Activated CD4-positive, alpha-beta T cell treated with anti-CD3 and anti-CD28 coated beads, Interleukin-2, amount 50 U/mL, for 16 hours (primary cell): ENCODE measurements at regions not wholly inside any gene's neighbourhood (a gene's known extent, or its start where the extent isn't known, plus 50 kb on each side); places are given as distances from the start of the nearest gene placed in this dataset.

ENCODE experiments used
- DNase-seq: peaks from one replicate; pipeline ENCODE4 v3.0.0-alpha.2; 2020

DNA sequence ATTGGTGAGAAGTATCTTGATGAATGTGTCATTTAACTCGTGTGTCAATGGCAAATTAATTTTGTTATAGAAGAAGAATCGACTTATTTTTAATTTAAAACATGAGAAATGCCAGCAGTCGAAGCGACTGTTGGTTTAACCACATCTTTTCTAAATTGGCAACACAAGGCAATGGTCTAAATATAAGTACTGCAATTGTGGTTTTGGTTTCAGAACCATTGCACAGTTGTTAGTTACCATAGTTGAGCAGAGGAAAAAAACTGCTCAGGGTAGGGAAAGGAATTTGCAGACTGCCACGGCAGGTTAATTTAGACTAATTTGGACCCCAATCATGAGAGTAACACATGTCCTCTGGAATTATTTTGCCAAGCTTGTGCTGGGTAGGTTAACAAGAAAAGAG is 185.6 kb upstream of the RUNX1 start:
- peak; percentile 43 for DNase-seq

DNA sequence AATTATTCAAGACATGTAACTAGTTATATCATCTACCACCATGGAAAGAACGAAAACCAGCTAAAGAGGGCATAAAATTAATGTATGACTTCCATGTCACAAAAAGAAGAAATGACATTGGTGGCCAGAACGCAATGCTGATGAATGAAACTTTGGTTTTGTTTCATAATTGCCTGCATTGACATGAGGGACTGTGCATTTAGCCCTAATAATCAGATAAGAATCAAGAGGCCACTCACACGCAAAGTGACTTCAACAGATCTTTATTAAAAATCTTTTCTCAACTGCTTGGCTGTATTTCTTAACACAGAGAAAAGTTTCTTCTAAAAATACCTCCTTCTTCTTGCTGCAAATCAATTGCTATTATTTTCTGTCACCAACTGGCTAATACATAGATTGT is 184.7 kb upstream of the RUNX1 start:
- no peak for DNase-seq

DNA sequence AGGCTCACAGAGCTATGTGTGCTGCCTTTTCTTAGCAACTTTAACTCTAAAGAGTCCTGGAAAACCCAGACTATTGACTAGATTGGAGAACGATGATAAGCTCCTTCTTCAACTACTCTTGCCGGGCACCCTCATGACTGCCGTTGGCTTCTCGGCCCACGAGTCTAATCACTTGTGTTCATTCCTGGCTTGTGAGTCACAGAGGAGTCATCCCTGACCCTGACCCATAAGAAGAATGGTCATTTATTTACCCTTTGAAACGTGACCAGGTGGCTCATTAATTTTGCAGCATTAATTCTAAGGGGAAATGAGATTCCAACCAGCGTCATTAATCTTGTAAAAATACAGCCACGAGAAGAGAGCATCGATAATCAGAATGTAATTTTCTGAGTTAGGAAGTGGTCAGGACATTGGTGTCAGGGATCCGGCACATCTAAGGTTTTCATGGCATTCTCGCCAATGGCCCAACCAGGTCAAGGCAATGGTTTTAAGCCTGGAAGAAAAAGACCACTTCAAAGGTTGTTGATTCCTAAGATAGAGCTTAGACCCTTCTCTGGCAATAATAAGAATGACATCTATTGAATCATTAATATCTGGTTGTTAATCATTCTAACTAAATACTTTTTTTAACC is 183.6 kb upstream of the RUNX1 start:
- no peak for DNase-seq

DNA sequence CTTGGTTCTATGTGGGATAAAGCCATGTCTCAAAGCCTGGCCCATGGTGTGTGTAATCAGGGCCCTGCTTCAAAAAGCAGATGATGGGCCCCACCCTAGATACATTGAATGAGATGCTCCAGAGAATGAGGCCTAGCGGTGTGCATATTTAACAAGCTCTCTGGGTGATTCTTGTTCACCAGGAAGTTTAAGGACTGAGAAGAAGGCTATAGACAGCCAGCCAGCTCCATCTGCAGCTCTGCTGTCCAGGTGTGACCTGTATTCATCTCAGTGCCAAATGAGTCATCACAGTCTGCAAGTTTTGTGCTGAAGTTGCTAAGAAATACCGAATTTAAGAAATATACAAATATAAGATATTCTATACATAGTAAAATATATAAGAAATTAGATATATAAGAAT is 182.0 kb upstream of the RUNX1 start:
- no peak for DNase-seq

DNA sequence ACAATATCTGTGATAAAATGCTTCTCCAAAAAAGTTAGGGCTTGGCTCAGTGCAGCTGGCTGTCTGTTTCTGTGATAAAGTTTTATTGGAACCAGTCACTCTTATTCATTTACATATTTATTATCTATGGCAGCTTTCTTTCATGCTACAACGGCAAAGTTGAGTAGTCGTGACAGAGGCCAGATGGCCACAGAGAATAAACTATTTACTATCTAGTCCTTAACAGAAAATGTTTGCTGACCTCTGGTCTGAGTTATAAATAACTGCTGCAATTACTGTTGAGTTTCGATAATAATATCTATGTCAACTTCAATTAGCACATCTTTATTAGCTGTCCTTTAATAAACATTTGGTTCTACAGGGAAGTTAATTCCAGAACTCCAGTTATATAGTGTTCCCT is 180.2 kb upstream of the RUNX1 start:
- DNase-seq, result no peak

DNA sequence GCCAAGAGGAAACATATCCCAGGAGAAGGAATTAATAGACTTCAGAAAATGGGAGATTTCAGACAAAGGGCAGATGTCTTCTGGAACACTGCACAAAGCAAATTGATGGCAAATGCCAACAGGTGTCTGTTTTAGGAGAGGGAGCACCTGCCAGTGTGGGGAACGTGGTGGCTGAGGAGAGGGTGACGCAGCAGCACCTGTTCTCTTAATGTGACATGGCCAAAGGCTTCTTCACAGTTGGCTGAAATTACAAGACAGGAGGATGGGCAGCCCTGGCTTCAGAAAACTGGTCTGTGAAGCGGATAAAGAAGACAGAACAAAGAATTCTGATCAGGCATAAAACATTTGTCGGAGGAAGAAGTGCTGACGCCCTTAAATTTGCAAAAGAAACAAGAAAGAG is 178.7 kb upstream of the RUNX1 start:
- no peak for DNase-seq

DNA sequence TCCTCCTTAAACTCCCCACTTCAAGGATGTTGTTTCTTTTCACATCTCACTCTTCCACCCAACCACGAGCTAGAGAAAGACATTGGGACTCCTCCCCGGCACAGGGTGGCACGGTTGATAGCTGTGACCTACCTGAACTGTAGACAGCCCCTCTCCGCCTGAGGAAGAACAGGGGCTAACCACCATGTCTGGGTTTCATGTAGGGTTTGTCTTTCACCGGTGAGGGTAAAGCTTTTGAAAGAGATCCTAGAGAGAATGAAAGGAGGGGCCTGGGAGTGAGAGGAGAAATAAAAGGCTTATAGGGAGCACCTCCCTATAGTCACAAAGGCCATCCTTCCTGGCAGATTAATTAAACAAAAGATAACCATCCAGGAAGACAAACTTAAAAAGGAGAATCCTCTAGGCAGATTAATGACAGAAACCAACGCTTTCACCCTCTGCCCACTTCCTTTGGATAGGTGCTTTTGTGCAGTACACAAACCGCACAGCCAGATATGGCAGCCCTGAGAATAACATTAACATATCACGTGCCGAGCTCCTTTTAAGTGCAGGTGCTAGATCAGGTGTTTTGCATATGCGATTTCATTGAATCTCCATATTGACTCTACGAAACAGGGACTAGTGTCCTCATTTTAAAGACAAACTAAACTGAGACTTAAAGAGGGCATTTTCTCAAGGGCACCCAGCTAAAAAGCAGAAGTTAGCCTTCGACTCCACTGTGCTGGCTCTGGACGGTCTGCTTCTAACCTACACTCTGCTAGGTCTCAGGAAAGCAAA is 178.1 kb upstream of the RUNX1 start:
- peak; percentile 62 for DNase-seq

DNA sequence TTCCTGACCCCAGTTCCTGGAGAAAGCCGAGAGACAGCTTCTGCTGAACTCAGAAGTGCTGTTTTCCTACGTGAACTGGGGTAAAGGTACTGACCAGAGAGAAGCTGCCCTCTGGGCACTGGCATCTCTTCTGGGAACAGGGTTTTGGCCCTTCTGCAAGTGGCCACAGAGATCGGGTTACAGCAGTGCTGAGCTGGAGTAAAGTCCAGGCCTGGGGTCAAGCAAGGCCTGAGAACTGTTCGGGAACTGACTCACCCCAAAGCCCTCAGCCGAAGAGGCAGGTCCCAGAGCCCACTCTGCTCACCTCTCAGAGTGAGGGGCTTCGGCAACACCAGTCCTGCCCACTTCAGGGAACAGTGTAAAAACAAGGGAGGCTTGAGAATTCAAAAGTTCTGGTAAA is 177.2 kb upstream of the RUNX1 start:
- DNase-seq, result no peak

DNA sequence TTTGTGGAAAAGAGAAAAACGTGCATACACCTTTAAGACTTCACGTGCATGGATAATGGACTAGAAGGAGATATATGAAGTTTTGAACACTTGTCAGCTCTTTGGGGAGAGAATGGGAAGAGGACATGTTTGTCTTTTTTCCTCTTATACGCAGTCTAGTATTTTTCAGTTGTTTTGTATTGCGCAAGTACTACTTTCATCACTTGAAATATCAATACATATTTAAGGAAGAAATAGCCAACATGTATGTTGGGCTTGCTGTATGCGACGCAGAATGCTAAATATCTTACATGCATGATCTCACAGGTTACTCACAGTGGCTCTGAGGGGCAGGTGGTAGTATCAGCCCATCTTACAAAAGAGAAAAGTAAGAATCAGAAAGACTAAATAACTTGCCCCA is 176.5 kb upstream of the RUNX1 start:
- no peak for DNase-seq

DNA sequence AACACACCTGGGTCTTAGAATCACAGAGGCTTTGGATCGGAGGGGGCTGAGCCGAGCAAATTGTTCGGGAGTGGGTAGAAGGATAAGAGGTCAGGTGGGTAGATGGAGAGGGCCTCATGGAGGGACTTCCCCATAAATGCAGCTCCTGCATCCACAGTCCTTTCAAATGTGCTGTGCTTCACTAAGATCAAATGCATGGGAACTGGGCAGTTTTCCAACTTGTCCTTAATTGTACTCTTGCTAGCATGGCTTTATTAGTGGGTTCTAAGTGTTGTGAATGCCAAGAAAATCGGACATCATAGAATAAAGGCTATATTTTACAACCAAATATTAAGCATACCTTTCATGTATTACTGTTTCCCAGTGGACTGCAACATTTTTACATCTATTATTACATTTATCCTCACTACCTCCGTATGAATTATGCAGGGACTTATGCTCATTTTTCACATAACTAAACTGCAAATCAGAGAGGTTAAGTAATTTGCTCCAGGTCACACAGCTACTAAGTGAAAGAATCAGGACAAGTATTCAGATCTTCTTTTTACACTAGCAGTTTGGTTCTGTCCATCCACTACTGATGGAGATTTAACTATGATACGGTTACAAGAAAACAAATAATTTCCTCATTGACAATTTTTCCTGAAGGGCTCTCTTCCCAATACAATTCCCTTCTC is 174.5 kb upstream of the RUNX1 start:
- DNase-seq, result no peak

DNA sequence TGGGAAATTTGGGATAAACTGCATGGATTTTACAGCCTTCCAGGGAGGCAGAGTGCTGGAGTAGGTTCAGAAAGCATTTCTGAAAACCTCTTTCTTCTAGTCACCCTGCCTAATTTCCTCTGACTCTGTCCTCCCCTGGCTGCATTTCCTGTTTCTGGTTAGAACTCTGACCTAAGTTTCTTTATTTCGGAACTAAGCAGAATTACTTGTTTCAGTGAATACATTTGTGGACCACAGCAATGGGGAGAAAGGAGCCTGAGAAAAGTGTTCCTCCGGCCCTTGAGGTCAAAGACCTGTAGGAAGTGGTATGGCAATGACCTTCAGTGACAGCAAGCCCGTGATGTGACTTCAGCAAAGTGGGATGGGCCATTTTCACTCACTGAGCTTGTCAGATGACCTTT is 173.4 kb upstream of the RUNX1 start:
- DNase-seq, result peak; percentile 45

DNA sequence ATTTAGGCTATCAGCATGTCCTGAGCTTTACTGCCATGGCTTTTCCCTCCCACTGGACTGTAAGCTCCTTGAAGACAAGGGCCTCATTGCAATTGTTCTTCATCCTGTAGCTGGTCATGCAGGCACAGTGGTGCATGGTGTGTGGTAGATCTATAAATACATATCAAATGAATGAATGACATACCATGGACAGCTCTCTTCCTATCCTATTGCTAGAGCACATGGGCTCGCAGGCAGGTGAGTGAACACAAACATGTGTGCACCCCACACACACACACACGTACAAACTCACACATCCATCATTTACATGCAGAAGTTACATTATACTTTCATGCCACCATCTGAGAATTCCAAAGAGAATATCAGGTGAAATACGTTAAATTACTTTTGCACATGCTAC is 172.9 kb upstream of the RUNX1 start:
- DNase-seq, result no peak

DNA sequence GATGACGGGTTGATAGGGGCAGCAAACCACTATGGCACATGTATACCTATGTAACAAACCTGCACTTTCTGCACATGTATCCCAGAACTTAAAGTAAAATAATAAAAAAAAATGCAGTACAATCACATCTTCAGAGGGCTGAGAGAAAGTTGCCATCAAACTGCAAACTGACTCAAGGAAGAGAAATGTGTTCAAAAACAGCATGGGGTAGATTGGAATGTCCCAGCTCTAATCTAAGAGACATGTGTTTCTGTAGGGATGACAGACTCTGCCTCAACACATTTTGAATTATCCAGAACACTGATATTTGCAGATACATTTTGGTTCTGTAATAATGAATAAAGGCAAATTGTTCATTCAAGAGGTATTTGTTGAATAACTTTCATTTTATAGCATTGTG is 171.2 kb upstream of the RUNX1 start:
- DNase-seq, result no peak

DNA sequence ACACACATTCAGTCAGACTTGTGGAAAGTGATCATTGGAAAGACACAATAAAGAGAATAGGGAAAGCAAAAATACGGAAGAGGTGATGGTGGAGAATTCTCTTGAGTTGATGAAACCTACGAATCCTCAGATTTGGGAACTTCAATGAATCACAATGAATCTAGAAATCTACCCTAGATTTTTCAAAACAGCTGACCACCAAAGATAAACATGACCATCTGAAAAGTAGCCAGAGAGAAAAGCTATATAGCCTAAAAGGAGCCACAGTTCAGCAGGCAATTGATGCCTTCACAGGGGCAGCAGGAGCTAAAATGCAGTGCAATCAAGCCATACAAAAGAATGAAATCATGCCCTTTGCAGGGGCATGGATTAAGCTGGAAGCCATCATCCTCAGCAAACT is 170.6 kb upstream of the RUNX1 start:
- DNase-seq, result no peak

DNA sequence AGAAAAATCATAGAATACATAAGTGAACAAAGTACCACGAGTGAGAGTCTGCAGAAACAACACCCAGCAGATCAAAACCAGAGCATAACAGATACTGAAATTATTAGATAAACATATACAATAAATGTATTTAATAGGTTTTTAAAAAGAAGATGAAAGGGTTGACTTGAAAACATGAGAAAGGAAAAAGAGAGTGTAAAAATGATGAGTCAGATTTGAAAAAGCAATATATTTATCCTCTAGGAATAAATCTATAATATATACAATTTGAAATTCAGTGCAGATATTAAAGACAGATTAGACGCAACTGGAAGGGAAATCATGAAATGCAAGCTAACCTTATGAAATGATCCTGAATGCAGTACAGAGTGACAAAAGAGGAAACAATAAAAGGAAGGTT is 170.2 kb upstream of the RUNX1 start:
- no peak for DNase-seq

DNA sequence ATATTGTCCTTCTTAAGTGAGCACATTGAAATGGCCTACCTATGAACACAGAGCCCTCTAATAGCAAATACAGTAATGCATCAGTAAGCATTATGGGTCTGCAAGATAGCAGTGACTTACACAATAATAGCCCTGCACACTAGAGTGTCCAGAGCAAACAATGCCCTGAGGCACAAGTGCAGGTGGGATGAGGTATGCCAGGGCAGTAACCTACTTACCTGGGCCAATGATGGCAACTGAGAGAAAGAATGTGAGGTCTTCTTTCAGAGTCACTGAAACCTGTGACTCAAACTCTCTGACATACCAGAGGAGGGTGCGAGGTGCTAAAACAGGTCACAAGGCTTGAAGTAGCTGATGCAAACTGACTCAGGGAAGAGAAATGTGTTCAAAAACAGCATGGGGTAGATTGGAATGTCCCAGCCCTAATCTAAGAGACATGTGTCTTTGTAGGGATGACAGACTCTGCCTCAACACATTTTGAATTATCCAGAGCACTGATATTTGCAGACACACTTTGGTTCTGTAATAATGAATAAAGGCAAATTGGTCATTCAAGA is 168.5 kb upstream of the RUNX1 start:
- peak; percentile 49 for DNase-seq

DNA sequence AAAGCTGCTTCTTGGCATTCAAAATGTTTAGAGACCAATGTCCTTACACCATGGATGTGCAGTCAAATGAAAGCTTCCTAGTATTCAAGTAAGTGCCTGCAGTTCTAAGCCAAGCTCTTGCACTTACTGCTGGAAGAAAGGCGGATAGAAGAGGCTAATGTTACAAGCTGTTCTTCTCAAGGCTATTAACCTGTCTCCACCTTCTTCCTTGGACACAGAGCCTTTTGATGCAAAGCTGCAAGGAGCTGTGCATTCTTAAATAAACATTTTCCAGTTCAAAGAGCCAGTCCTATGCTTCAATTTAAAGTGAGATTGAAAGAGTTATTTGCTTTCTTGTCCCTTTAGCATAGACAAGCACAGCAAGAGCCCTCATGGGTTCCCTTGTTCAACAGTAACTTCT is 167.9 kb upstream of the RUNX1 start:
- DNase-seq, result no peak

DNA sequence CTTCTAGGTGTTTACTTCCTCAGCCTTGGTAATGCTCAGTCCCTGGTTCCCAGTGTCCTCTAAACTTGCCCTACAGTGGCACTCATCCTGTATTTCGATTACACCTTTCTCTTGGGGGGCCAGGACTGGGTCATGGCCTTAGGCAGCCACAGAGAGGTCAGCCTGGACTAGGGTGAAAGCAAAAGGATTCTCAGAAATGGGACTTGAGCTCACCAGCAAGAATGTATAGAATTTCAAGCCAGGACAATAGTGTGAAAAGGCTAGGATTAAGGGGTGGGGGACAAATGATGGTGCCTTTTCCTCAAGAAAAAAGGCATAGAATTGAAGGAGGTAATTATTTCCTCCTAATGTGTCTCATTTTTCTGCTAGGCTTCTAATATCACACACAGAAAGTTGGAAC is 166.8 kb upstream of the RUNX1 start:
- no peak for DNase-seq

DNA sequence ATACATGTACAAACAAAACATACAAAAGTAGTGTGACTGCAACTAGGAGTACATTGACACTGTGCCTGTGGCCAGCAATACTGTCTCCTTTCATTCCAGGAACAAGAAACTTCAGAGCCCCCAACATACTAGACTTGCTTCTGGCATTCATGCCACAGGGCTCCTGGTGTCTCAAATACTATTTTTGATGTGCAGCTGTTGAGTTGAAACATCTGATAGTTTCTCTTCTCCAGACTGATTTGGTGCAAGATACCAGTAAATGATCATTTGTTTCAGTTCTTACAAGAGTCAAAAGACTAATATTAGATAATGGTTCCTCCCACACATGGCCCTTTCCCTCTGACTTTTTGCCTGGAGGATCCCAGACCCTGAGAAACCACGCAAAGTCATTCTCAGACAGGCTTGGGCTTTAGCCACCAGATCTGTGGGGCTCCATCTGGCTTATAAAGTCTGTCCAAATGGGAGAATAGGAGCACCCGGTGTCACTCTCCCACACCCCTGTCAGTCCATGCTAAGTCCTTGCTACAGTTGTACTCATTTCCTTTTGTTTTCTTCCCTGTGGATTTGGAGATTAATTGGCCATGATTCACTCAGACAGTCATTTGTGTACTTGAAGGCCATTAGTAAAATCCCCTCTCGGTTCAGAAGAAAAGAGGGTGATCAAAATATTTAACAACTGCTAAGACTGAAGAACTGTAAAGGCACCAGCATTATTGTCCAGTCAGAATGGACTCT is 163.5 kb upstream of the RUNX1 start:
- DNase-seq, result no peak

DNA sequence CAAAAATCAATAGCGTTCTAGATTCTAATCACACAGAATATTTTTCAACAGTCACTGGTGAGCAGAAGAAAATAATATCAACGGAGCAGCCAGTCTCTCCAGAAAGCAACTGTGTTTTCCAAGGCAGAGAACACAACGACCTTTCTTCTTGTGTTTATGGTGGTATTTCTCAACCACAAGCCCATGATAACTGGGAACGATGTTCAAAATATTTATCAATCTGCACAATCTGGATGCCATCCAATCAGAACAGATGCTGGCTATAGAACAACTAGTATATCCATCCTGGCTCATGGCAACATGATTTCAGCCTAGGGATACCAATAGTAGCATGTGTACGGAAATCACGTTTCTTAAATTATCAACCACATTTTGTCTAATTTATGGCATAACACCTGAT is 162.7 kb upstream of the RUNX1 start:
- no peak for DNase-seq

DNA sequence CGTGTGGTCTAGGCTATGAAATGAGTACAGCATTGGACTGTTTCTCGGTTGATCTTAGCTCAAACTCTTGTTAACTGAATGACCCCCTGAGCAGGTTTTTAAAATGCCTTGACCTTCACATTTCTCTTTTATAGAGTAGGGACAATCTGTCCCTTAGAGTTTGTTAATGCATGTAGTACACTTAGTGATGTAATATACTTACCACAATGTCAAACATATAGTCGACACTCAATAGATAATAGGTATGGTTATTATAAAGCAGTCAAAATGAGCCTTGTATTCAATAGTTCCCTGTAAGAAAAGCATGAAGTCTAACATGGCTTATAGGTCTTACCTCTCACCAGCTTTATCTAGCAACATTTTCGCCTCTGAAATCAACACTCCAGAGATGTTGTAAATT is 161.0 kb upstream of the RUNX1 start:
- DNase-seq, result no peak

DNA sequence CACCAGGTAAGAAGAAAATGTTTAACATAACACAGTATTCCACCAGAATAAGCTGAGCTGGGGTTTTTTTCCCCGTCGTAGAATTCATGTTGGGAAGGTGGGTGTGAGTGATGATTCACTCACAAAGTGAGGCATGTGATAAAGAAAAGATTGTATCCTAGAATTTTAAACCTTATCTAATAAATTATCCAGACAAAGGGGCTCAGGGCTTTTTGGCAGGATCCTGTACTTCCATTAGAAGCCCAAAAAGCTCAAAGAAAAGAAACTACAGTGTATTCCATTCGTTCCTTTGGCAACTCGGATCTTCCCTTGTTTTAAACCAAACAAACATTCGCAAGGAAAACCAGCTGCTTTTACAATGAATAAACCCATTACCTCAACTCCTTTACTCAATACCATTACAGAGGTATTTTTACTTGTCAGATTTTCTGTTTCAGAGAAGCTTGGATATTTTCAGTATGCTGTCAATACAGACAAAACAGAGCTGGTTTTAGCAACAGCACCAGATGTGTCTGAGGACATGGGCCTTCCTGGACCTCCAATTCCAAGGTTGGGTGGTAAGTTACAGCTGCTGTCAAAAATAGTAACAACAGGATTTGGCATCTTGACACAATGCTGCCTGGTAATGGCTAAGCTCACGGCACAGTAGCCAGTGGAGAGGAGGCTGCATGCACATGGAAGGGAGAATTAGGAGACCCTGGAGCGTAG is 159.9 kb upstream of the RUNX1 start:
- DNase-seq, result no peak

DNA sequence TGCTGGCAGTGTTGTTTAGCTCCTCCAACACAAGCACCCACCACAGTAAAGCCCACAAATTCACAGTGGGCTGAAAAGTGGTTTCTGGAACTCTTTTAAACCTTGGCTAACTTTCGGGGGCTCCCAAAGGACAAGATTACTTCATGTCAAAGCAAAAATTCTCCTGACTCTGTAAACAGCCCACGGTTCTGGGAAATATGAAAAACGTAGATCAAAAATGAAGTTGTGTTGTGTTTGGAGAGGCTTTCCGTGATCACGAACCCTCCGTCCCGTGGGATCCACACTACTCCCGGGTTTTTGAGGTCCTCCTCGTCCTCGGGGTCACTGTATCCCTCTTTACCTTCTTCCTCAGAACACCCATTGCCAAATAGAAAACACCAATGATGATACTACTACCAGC is 159.0 kb upstream of the RUNX1 start:
- no peak for DNase-seq
